Tongue (tissue), 1 donor: ENCODE measurements at regions not wholly inside any gene's neighbourhood (a gene's known extent, or its start where the extent isn't known, plus 50 kb on each side); places are given as distances from the start of the nearest gene placed in this dataset.
A peak's percentile ranks its signal among the peaks of the same experiment; 100 is the strongest.
"Not testable (repeated sequence)": the region's sequence is repeated elsewhere in the genome, so short reads cannot be mapped to it uniquely, and the experiment has no call there.

Experiments
- DNase-seq: peaks from one replicate; pipeline ENCODE4 v3.0.0-alpha.2; 2015

DNA sequence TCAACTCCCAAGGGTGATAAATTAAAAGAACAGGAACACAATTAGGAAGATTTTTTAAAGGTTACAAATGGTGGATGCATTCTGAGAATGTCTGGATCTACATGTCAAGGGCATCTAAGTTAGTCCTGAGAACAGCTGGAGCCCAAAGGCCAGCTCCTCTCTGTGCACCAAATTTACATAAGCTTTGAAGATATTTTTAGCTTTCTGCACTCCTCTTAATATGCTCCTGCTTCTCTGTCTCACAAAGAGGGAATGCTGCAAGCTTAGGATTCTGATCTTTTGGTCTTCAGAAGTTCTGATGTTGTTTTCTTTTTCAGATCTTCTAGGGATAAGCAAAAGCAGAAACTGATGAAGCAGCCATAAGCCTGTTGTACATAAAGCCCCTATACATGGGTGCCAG is 309.8 kb upstream of the NCAM1 start:
- peak; percentile 42 for DNase-seq

GRCh38 chr11:112652786-112653390 is 308.3 kb upstream of the NCAM1 start:
- no peak for DNase-seq

- peak; percentile 96 for DNase-seq
Observed at GRCh38 chr11:112655371-112655770, 305.8 kb upstream of the NCAM1 start.

DNA sequence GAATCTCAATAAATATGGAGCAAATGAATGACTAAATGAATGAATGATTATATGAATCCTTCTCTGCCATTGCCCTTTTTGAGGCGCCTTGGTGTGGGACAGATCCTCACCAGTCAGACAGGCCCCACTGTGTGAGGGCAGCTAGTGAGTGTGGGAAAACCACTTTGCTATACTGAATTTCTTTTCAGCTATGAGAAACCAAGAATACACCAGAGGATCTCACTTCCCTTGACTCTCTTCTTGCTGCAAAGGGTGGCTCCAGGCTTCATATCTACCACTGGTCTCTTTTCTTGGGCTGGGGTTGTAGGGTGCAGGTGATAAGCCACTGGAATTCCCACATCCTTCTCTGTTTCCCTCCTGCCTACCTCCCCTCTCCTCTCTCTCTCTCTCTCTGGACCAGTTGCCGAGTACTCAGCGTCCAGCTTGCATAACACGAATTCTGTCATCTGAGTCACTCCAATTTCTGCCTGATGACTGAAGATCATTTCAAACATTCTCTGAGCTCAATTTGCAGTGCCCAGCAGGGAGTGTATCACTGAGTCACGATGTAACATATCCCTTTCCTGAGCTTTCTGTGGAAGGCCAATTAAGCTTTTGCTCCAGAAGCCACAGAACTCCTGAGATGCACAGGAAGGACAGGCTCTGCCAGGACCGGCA is 304.3 kb upstream of the NCAM1 start:
- peak; percentile 45 for DNase-seq

- no peak for DNase-seq
Observed at GRCh38 chr11:112658431-112658878, 302.8 kb upstream of the NCAM1 start.

- no peak for DNase-seq
Observed at GRCh38 chr11:112661146-112661545, 300.1 kb upstream of the NCAM1 start.

DNA sequence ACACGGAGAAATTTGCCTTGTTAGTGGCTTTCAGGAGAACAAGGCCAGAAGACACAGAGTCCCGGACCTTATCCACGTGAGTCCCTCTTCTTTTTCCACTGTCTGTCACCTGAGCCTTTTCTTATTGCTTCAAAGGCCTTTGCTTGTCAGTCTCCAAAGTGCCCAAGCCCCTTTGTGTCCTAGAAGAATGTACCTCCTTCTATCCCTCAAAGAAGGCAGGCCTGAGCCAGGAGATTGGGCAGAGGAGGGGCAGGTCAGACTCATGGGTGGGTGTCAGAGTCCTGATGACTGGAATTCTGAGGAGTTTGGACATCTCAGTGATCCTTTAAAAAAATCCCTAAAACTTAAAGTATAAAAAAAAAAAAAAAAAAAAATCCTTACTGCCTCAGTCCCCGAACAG is 299.6 kb upstream of the NCAM1 start:
- no peak for DNase-seq

DNA sequence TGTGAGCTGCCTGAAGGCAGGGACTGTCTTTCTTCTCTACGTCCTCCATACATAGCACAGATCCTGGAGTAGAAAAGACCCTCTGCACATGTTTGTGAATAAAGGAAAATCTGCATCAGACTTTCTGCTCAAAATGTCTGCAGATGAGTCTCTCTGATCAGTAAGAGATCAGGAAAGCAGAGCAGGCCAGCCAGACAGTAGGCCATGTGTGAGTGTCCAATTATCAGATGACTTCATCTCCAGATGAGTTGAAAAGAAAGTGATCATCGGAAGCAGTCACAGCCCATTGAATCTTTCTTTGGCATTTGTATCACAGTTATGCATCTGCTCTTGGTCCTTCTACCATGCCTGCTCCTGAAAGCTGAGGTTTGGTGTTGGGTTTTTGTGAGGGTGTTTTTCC is 298.7 kb upstream of the NCAM1 start:
- no peak for DNase-seq

- DNase-seq = no peak
Observed at GRCh38 chr11:112663947-112664634, 297.1 kb upstream of the NCAM1 start.

DNA sequence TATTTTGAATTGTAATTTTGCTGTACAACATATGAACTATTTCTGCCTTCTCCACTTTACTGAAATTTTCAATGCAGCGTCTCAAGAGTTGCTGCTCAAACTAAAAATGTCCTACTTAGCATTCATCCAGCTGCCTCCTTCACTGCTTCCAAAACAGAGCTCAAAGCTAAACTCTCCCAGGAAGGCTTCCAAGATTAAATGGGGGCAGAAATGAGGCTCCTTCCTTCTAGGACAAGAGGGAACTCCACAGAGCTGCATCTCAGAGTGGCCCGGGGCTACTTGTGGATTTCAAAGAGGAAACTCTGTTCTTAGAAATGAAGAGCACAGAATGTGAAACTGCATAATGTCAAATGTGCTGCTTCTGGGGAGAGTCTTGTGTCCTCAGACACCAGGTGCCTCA is 295.9 kb upstream of the NCAM1 start:
- DNase-seq = no peak

- no peak for DNase-seq
Observed at GRCh38 chr11:112666253-112666652, 295.0 kb upstream of the NCAM1 start.

DNA sequence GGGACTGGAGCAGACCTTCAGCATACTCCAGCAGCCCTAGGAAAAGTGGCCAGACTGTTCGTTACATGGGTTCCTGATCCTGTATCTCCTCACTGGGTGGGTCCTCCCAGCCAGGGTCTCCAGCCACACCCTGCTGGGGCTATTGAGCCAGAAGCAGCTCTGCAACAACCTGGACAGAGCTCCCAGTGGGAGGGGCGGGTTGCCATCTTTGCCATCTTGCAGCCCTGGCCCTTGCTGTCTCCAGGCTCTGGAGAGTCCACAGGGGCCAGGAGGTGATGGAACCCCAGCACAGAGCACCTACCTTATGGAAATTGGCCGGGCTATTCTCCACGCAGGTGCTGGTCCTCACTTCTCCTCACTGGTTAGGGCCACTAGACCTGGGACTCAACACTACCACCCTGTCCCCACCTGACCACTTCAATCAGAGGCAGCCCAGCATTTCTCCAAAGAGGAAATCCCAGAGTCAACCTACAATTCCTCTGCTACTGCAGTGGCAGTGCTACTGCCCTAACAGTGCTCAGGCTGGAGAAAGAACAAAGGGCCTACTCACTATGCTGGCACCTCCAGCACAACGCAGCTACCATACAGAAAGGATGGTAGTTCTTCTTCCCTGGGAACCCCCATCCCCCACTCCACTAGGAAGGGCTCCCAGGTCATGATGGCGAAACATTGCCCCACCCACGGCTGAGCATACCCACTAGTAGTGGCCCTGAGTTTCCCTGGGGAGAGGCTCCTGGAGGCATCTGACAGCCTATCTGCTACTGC is 290.2 kb upstream of the NCAM1 start:
- no peak for DNase-seq

GRCh38 chr11:112673401-112673800 is 287.8 kb upstream of the NCAM1 start:
- DNase-seq = not testable (repeated sequence)

DNA sequence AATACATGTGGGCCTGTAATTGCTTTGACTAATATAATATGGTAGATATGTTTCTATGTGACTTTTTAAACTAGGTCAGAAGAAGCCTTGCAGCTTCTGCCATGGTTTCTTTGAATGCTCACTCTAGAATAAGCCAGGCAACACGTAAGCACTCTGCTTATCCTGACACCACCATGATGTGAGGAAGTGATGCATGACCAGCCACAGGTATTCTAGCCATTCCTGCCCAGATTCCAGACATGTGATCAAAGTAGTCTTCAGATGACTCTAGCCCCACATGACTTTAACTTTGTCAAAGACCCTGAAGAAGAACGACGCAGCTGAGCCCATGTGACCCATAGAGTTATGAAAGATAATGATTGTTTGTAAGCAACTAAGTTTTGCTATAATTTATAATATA is 276.1 kb upstream of the NCAM1 start:
- no peak for DNase-seq

- no peak for DNase-seq
Observed at GRCh38 chr11:112689851-112690250, 271.4 kb upstream of the NCAM1 start.

DNA sequence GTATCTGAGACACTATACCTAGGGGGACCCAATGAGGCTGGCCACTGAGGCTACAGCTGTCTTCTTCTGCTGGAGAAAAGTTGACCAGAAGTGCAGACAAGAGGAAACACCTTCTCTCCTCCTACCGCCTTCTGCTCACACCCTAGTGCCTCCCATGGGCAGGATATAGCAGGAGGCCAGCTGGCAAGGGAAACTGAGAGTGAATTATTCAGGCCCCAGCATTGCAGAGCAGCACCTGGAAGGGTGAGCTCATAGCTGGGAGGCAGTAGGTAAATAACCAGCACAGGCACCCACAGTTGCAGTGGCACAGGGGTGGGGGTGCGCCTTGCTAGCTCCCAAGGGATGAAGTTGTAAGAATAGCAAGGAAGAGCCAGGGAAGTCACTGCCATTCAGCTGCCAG is 267.4 kb upstream of the NCAM1 start:
- DNase-seq = no peak

GRCh38 chr11:112694245-112694644 is 267.0 kb upstream of the NCAM1 start:
- DNase-seq = no peak

- DNase-seq = no peak
Observed at GRCh38 chr11:112694813-112695212, 266.4 kb upstream of the NCAM1 start.

DNA sequence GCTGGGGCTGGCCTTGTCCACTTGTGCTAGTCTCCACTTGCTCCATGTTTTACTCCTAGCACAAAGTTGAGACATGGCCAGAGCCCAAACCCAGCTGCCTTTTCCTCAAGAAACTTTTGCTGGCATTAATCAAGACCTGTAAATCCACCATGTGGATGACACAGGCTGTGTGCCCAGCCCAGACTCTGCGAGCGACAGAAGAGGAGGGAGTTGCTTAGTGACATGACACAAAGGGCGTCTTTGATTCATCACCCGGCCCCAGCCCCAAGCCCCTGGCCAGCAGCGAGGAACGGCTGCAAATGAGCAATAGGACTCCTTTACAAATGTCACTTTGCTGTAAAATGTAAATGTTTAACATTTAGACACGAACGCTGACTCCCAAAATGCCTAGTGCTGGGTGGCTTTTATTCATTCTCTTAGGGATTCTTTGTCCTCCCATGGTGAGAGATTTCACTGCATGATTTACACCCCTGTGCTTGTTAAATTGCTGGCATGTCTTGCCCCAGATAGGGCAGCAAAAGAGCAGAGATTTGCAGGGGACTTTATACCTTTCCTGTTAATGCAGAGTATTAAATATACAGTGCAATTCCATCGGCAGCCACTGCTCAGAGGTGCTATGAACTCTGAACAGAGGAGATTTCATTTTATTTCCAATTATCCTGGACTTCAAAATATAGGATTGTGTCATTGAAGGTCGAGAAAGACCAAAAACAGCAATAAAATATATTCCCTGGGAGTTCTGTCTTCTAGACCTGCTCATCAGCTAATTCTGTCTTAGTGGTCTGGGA is 263.6 kb upstream of the NCAM1 start:
- DNase-seq = peak; percentile 92

DNA sequence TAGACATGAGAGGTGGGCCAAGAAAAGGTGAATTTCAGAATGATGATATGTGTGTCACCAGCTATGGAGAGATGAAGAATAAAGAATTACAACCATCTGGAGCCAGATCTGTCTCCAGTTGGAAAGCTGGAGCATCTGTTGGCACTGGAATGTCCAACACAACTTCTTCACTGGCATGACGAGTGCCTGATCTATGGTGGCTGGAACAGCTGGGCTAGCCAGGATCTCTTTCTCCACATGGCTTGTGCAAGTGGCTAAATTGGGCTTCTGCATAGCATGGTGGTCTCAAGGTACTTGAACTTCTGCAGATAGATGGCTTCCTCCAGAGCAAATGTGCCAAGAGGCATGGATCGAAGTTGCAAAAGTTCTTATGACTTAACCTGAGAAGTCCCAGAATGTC is 256.1 kb upstream of the NCAM1 start:
- no peak for DNase-seq

- DNase-seq = no peak
Observed at GRCh38 chr11:112706863-112707262, 254.4 kb upstream of the NCAM1 start.

DNA sequence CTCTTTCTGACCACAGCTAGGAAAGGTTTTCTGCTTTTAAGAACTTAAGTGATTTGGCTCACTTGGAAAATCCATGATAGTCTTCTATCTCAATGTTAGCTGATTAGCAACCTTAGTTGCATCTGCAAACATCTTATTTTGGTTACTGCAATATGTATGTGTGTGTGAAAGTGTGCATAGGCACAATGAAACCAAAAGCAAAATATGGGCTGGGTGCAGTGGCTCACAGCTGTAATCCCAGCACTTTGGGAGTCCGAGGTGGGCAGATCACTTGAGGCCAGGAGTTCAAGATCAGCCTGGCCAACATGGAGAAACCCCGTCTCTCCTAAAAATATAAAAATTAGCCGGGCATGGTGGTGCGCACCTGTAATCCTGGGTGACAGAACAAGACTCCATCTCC is 246.9 kb upstream of the NCAM1 start:
- DNase-seq = not testable (repeated sequence)
